SU-DHL-6 (cell line): ENCODE measurements at regions not wholly inside any gene's neighbourhood (a gene's known extent, or its start where the extent isn't known, plus 50 kb on each side); places are given as distances from the start of the nearest gene placed in this dataset.

Experiments used
- CTCF ChIP-seq: fragments of 200-600 bp; sonication (generic); IDR thresholded peaks from one replicate; pipeline ENCODE4 v1.5.1; 2017; ENCODE audit warnings: antibody characterized with exemption, mild to moderate bottlenecking, low read length, moderate library complexity; ENCODE audit not compliant: insufficient read depth, poor library complexity, severe bottlenecking
- EZH2phosphoT487 ChIP-seq: fragments of 200-600 bp; sonication (generic), shearing (Covaris generic); conservative IDR thresholded peaks from 2 replicates; pipeline ENCODE4 v1.6.1; 2018; ENCODE audit warnings: mild to moderate bottlenecking, antibody characterized with exemption, low read length, moderate library complexity, mixed read lengths

GRCh38 chr21:16974060-16974459 lies 538.8 kb upstream of the CXADR start:
- TF ChIP-seq CTCF (no peak), EZH2phosphoT487 (no peak)
